ENCODE measurements at regions not wholly inside any gene's neighbourhood (a gene's known extent, or its start where the extent isn't known, plus 50 kb on each side); places are given as distances from the start of the nearest gene placed in this dataset.

DNA sequence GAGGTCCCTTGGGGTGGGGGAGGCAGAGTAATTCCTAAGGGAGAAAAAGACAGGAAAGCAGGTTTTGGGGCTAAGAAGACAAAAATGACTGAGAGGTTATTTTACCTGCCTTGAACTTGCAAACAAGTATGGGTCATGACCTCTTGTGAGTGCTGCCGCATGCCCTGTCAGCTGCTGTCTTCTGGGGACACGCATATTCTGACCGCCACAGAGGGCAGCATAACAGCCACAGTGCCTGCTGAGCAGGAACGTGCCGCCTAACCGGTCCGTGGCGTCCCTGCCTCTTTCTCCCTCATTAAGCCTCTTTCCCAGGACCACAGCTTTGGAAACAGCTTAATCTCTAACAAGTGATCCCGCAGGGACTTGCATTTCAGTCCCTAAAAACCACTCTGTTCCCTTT lies 51.3 kb upstream of the KCNA1 start:
- no peak overlapping the region for H2AFZ ChIP-seq (ENCODE audit: low read length)
- Mint-ChIP-seq H3K4me3 (peak overlapping the region in 1 of 2 experiments; percentile 57; a peak in 2 of 5 replicates), H3K27me3 (ENCODE audit: low read depth) (peaks cover 70% of the 10 kb centered on the region), H3K4me1 (peaks cover 15 to 19% of the 10 kb centered on the region in 2 experiments), H3K9me3 (no peaks in the 10 kb centered on the region; a peak in 1 of 5 replicates), H3K36me3 (ENCODE audit: insufficient read depth in 1 of 3, low read depth in 3 of 3) (no peaks in the 10 kb centered on the region), H3K27ac (no peak overlapping the region)
- no peak overlapping the region for H3T11ph ChIP-seq (ENCODE audit: low read length)
- peak; percentile 77 for DNase-seq
- H3K4me2 ChIP-seq (ENCODE audit: insufficient read depth, insufficient read length, low read length), result peak overlapping the region; percentile 44
- H2BK15ac ChIP-seq (ENCODE audit: low read depth, low read length), result no peak overlapping the region
- H3K23ac ChIP-seq (ENCODE audit: insufficient read length, low read depth, low read length), result no peak overlapping the region
- no peak overlapping the region for H3K18ac ChIP-seq (ENCODE audit: insufficient read length, low read depth, low read length)
- no peaks in the 10 kb centered on the region for H3K79me1 ChIP-seq (ENCODE audit: insufficient read depth, low read depth, low read length, poor library complexity, severe bottlenecking)
- no peak overlapping the region for H4K8ac ChIP-seq (replicated peaks; ENCODE audit: insufficient read length, low read depth, low read length)
- H4K91ac ChIP-seq (ENCODE audit: insufficient read length, low read depth, low read length), result no peak overlapping the region
- no peak overlapping the region for H2AK5ac ChIP-seq (ENCODE audit: insufficient read length, low read length)
- no peak overlapping the region for H2BK20ac ChIP-seq (ENCODE audit: low read depth, low read length, poor library complexity, severe bottlenecking)
- no peak overlapping the region for H3K14ac ChIP-seq (ENCODE audit: insufficient read depth, low read length)
- TF ChIP-seq, protein P1, sequence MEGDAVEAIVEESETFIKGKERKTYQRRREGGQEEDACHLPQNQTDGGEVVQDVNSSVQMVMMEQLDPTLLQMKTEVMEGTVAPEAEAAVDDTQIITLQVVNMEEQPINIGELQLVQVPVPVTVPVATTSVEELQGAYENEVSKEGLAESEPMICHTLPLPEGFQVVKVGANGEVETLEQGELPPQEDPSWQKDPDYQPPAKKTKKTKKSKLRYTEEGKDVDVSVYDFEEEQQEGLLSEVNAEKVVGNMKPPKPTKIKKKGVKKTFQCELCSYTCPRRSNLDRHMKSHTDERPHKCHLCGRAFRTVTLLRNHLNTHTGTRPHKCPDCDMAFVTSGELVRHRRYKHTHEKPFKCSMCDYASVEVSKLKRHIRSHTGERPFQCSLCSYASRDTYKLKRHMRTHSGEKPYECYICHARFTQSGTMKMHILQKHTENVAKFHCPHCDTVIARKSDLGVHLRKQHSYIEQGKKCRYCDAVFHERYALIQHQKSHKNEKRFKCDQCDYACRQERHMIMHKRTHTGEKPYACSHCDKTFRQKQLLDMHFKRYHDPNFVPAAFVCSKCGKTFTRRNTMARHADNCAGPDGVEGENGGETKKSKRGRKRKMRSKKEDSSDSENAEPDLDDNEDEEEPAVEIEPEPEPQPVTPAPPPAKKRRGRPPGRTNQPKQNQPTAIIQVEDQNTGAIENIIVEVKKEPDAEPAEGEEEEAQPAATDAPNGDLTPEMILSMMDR (conservative IDR thresholded peaks at IDR 0.05), result peak; percentile 42; the same call in 2 of the 3 replicates
- H3K4ac ChIP-seq (ENCODE audit: low read depth, low read length), result no peak overlapping the region
- H3K56ac ChIP-seq (ENCODE audit: insufficient read length, low read depth, low read length), result no peak overlapping the region
- H3K9ac ChIP-seq (ENCODE audit: extremely low read depth, insufficient read length, low read length), result no peak overlapping the region
- H3K9me3 ChIP-seq (ENCODE audit: control insufficient read depth, low read depth, low read length), result no peaks in the 10 kb centered on the region
- H3K4me1 ChIP-seq (ENCODE audit: insufficient read depth, low read length), result 0 out of 2 replicates have a peak, but pooled peaks cover 1% of the 10 kb centered on the region
- no peak overlapping the region for H2BK120ac ChIP-seq (ENCODE audit: low read depth, low read length, poor library complexity, severe bottlenecking)
- H4K20me1 ChIP-seq (ENCODE audit: control insufficient read depth, insufficient read depth, insufficient read length), result no peaks in the 10 kb centered on the region
- no peak overlapping the region for H2BK5ac ChIP-seq (ENCODE audit: insufficient read length, low read length)
- no peaks in the 10 kb centered on the region for H3K23me2 ChIP-seq (ENCODE audit: insufficient read length, low read depth, low read length, poor library complexity, severe bottlenecking)
- no peak overlapping the region for H3K27ac ChIP-seq (ENCODE audit: insufficient read length, low read depth, low read length)
- no peaks in the 10 kb centered on the region for H3K79me2 ChIP-seq (ENCODE audit: insufficient read depth, low read length)
- H4K5ac ChIP-seq (ENCODE audit: insufficient read length, low read depth, low read length), result no peak overlapping the region
- no peak overlapping the region for H2BK12ac ChIP-seq (ENCODE audit: insufficient read length, low read depth, low read length)
- no CpG with 5 or more reads among the region's 9 CpGs for WGBS (ENCODE audit: extremely low coverage, insufficient read length, low lambda C conversion rate)
- H3K27me3 ChIP-seq (ENCODE audit: insufficient read depth, low read length), result no peaks in the 10 kb centered on the region; the same call in 1 of the 2 replicates
